NT2/D1 (cell line): ENCODE measurements at regions not wholly inside any gene's neighbourhood (a gene's known extent, or its start where the extent isn't known, plus 50 kb on each side); places are given as distances from the start of the nearest gene placed in this dataset.

Experiments used
- DNase-seq: peaks from one replicate; pipeline ENCODE4 v3.0.0-alpha.2; 2011; ENCODE audit warnings: low read depth, low spot score
- H3K27me3 ChIP-seq: 2 replicates; pipeline ENCODE4 v1.6.0; 2011; ENCODE audit warnings: mild to moderate bottlenecking; ENCODE audit not compliant: insufficient read length, insufficient read depth
- H3K36me3 ChIP-seq: 2 replicates; pipeline ENCODE4 v1.6.1; 2011; ENCODE audit warnings: mild to moderate bottlenecking, low read length, mixed read lengths; ENCODE audit not compliant: insufficient read depth, insufficient read length
- H3K4me1 ChIP-seq: 2 replicates; pipeline ENCODE4 v1.5.1; 2011; ENCODE audit not compliant: insufficient read depth, insufficient read length
- H3K4me3 ChIP-seq: 2 replicates; pipeline ENCODE4 v1.5.1; 2011; ENCODE audit warnings: low read depth; ENCODE audit not compliant: insufficient read length
- H3K9ac ChIP-seq: 2 replicates; pipeline ENCODE4 v1.6.0; 2011; ENCODE audit warnings: low read depth; ENCODE audit not compliant: insufficient read length
- H3K9me3 ChIP-seq: 2 replicates; pipeline ENCODE4 v1.5.1; 2011; ENCODE audit warnings: mild to moderate bottlenecking, low read length; ENCODE audit not compliant: insufficient read depth
- SUZ12 ChIP-seq: IDR thresholded peaks from 2 replicates; pipeline ENCODE4 v1.6.1; 2011; ENCODE audit not compliant: insufficient read length, insufficient read depth; ENCODE audit errors: extremely low read depth
- YY1 ChIP-seq: IDR thresholded peaks from 2 replicates; pipeline ENCODE4 v1.6.1; 2011; ENCODE audit not compliant: insufficient read length, insufficient read depth
- ZNF274 ChIP-seq: IDR thresholded peaks from 2 replicates; pipeline ENCODE4 v1.6.1; 2011; ENCODE audit warnings: mild to moderate bottlenecking, low read depth, low read length

DNA sequence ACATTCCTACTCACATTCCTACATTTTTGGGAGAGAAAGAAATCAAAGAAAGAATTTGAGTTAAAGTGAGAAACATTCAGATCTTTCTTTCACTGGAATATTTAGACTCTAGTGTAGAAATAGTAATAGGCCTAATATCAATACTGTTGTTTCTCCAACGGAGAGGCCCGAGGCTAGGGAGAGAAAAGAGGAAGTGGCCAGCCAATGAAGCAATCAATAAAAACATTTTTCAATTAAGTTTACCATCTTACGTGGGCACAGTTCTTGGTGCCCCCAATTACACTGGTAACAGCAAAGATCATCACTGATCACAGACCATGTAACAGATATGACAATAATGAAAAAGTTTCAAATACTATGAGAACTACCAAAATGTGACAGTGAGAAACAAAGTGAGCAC, 281.4 kb downstream of the GPM6A start:
- no peaks in the 10 kb centered on the region for H3K9me3 ChIP-seq
- no peak for DNase-seq
- no peak overlapping the region for H3K4me3 ChIP-seq
- TF ChIP-seq SUZ12 (no peak), YY1 (no peak), ZNF274 (no peak)
- H3K36me3 ChIP-seq, result no peaks in the 10 kb centered on the region
- no peaks in the 10 kb centered on the region for H3K4me1 ChIP-seq
- no peaks in the 10 kb centered on the region for H3K27me3 ChIP-seq
- no peak overlapping the region for H3K9ac ChIP-seq

DNA sequence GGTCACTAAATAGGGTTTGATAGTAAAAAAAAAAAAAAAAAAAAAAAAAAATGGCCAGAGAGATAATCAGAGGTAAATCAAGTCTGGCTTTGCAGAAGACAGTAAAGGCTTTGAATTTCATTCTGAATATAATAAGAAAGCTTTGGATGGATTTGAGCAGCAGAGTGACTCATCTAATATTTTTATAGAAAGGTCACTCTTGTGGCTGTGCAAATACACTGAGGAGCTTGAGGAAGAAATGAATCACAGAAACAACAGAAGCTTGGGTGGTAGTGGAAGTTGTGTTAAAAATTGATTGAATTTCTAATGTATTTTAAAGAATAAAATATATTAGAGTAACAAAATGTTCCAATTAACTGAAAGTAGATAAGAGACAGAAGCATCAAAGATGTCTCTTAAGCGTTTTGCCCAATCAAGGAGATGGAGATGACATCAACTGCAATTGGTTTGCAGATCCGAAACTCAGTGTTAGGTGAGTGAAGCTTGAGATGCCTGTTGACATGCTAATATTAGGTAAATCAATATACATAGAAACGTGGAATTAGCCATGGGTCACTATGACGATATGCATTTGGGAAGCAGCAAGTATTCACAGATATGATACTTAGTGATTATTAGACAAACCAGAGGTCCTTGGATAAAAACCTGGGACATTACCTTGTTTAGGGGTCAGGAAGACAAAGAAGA, 280.5 kb downstream of the GPM6A start:
- no peak for DNase-seq
- no peaks in the 10 kb centered on the region for H3K36me3 ChIP-seq
- TF ChIP-seq SUZ12, result no peak
- TF ChIP-seq YY1, result no peak
- no peak for TF ChIP-seq ZNF274
- no peak overlapping the region for H3K4me3 ChIP-seq
- no peaks in the 10 kb centered on the region for H3K4me1 ChIP-seq
- no peak overlapping the region for H3K9ac ChIP-seq
- no peaks in the 10 kb centered on the region for H3K27me3 ChIP-seq
- H3K9me3 ChIP-seq, result no peaks in the 10 kb centered on the region

DNA sequence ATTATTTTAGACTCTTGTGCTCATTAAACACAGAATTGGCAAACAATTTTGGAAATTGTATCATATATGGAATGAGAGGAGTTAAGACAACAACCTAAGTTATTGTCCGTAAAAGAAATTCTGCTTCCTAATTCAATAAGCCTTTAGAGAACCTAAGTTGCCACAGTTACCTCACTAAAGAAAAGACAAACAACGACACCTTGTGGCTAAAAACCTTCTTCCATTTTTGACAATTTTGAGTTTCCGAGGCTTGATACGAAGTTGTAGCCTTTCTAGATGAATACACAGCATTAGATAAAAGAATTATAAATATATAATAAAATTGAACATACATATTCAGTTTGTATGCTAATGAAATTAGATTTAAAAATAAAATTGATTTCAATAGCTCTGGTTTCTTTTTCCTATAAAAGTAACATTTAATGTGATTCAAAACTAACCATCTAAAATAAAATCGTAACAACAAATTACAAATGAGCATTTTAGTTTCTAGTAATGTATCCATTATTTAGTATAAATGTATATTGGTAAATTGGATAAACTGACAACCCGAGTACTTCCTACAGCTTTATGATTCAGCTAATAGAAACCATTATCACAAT, 275.1 kb downstream of the GPM6A start:
- DNase-seq, result peak; percentile 36
- no peaks in the 10 kb centered on the region for H3K27me3 ChIP-seq
- no peak overlapping the region for H3K4me3 ChIP-seq
- H3K9me3 ChIP-seq, result no peaks in the 10 kb centered on the region
- H3K36me3 ChIP-seq, result no peaks in the 10 kb centered on the region
- no peak for TF ChIP-seq SUZ12
- TF ChIP-seq ZNF274, result no peak
- TF ChIP-seq YY1, result no peak
- no peaks in the 10 kb centered on the region for H3K4me1 ChIP-seq
- H3K9ac ChIP-seq, result no peak overlapping the region

DNA sequence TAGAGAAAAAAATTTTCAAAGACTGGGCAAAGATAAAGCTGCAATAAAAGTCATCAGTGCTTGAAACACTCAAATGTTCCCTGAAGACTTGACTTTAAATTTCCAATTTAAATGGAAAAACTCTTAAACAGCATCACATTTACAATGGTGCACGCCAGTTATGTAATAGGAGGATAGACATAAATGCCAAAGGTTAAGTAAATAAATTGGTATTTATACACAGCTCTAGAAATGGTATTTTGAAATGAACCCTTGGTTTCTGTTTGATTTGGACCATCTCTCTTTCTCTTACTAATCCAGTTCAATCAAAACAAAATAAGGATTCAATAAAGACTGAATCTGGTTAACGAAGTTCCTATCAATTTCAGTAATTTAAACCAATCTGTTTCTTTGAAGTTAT, 272.6 kb downstream of the GPM6A start:
- DNase-seq, result no peak
- Histone ChIP-seq H3K9ac (no peak overlapping the region), H3K27me3 (no peaks in the 10 kb centered on the region), H3K9me3 (no peaks in the 10 kb centered on the region), H3K4me3 (no peak overlapping the region), H3K4me1 (no peaks in the 10 kb centered on the region), H3K36me3 (no peaks in the 10 kb centered on the region)
- TF ChIP-seq YY1 (no peak), ZNF274 (no peak), SUZ12 (no peak)

DNA sequence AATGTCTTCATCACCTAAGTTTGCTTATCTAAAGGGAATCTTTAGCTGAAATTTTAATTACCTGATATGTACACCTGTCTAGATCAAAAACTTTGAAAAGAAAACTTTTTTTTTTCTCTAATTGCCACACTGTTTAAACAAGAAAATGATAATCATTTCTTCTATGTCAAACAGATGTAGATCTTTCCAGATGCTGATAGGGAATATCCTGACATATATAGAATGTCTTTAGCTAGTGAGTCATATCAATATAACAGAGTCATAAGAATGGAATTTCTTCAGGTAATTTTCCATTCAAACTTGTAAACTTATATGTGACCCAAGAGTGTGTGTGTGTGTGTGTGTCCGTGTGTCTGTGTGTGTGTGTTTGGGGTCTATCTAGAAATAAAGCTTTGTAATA, 271.9 kb downstream of the GPM6A start:
- Histone ChIP-seq H3K9me3 (no peaks in the 10 kb centered on the region), H3K9ac (no peak overlapping the region), H3K4me3 (no peak overlapping the region), H3K4me1 (no peaks in the 10 kb centered on the region), H3K36me3 (no peaks in the 10 kb centered on the region), H3K27me3 (no peaks in the 10 kb centered on the region)
- no peak for DNase-seq
- TF ChIP-seq YY1 (no peak), SUZ12 (no peak), ZNF274 (no peak)

DNA sequence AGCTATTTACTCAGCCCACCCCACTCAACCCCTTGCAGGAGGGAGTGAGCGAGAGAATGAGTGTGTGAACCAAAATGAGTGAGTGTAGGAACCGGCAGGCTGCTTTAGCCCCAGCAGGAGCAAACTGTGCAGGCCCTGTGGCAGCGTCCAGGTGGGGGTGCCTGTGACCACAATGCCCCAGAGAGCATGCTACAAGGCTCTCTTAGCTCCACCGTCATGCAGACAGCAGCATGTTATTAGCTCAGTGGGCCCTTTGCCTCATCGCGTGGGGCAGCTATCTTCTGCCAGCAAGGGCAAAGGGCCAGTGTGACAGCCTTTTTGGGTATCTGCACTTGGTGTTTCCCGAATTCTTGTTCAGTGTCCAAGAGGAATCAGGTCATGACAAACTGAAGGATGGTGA, 271.3 kb downstream of the GPM6A start:
- TF ChIP-seq ZNF274 (no peak), YY1 (no peak), SUZ12 (no peak)
- Histone ChIP-seq H3K9ac (no peak overlapping the region), H3K36me3 (no peaks in the 10 kb centered on the region), H3K27me3 (no peaks in the 10 kb centered on the region), H3K4me3 (no peak overlapping the region), H3K4me1 (no peaks in the 10 kb centered on the region), H3K9me3 (no peaks in the 10 kb centered on the region)
- no peak for DNase-seq

DNA sequence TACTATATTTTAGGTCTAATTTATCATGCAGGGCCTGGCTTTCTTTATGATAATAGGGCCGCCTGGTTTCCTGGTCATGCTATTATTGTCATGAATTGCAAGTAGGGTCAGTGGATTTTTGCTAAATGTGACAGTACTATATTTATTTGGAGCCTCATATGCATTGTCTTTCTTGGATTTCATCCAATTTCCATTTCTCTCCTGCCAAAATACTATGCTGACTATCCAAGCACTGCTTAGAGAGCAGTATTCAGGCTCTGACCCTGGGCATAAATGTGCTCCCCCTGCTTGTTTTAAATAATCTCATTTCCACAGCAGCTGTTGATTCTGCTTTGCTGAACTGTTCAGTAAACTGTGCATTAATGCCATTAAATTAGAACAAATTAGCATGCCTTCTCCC, 269.3 kb downstream of the GPM6A start:
- Histone ChIP-seq H3K36me3 (no peaks in the 10 kb centered on the region), H3K9ac (no peak overlapping the region), H3K9me3 (no peaks in the 10 kb centered on the region), H3K4me1 (no peaks in the 10 kb centered on the region), H3K27me3 (no peaks in the 10 kb centered on the region), H3K4me3 (no peak overlapping the region)
- no peak for TF ChIP-seq YY1
- TF ChIP-seq SUZ12, result no peak
- no peak for TF ChIP-seq ZNF274
- DNase-seq, result no peak

DNA sequence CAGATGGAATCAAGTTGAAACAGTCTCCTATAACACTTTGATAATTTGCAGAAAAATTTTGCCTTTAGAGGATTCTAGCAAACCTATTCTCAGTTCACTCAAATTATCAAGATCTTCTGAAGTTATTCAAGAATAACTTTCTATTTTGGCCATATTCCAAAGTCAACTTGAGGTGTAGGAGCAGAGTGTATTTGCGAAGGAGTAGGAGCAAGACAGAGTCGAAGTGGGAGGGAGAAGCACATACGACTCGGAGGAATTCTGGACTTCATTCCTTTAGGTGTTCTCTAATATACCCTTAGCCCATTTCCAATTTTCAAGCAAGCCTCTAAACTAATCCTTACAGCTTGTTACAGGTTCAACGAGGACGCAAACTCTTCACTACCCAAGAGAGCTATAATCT, 252.9 kb downstream of the GPM6A start:
- TF ChIP-seq ZNF274 (no peak), SUZ12 (no peak), YY1 (no peak)
- Histone ChIP-seq H3K4me1 (no peaks in the 10 kb centered on the region), H3K36me3 (no peaks in the 10 kb centered on the region), H3K9me3 (no peaks in the 10 kb centered on the region), H3K27me3 (no peaks in the 10 kb centered on the region), H3K9ac (no peak overlapping the region), H3K4me3 (no peak overlapping the region)
- no peak for DNase-seq
